HG03097 (cell line): ENCODE measurements at regions not wholly inside any gene's neighbourhood (a gene's known extent, or its start where the extent isn't known, plus 50 kb on each side); places are given as distances from the start of the nearest gene placed in this dataset.
"Not testable (repeated sequence)": the region's sequence is repeated elsewhere in the genome, so short reads cannot be mapped to it uniquely, and the experiment has no call there.

ENCODE experiments used
- ATAC-seq: cut with Tn5 transposase; IDR thresholded peaks from one replicate; pipeline ENCODE4 v1.9.1; 2021; ENCODE audit not compliant: unreplicated experiment, low FRiP score

- no peak for ATAC-seq
Measured at GRCh38 chr2:176781570-176782217, 430.9 kb upstream of the HNRNPA3 start.

GRCh38 chr2:176784633-176785200, 427.9 kb upstream of the HNRNPA3 start:
- no peak for ATAC-seq

- no peak for ATAC-seq
Measured at GRCh38 chr2:176789751-176790150, 422.8 kb upstream of the HNRNPA3 start.

- no peak for ATAC-seq
Measured at GRCh38 chr2:176790468-176790867, 422.1 kb upstream of the HNRNPA3 start.

GRCh38 chr2:176793792-176794191, 418.8 kb upstream of the HNRNPA3 start:
- no peak for ATAC-seq

- no peak for ATAC-seq
Measured at GRCh38 chr2:176794392-176794791, 418.2 kb upstream of the HNRNPA3 start.

- no peak for ATAC-seq
Measured at GRCh38 chr2:176795823-176796222, 416.8 kb upstream of the HNRNPA3 start.

GRCh38 chr2:176796677-176797076, 415.9 kb upstream of the HNRNPA3 start:
- ATAC-seq, result not testable (repeated sequence)

- ATAC-seq, result no peak
Measured at GRCh38 chr2:176804392-176804791, 408.2 kb upstream of the HNRNPA3 start.

GRCh38 chr2:176805345-176805744, 407.2 kb upstream of the HNRNPA3 start:
- ATAC-seq, result no peak

GRCh38 chr2:176812246-176812775, 400.3 kb upstream of the HNRNPA3 start:
- ATAC-seq, result no peak

- no peak for ATAC-seq
Measured at GRCh38 chr2:176813156-176813555, 399.4 kb upstream of the HNRNPA3 start.

GRCh38 chr2:176813621-176814049, 399.0 kb upstream of the HNRNPA3 start:
- no peak for ATAC-seq

GRCh38 chr2:176814274-176814673, 398.3 kb upstream of the HNRNPA3 start:
- ATAC-seq, result no peak

- ATAC-seq, result no peak
Measured at GRCh38 chr2:176814740-176815367, 397.7 kb upstream of the HNRNPA3 start.

GRCh38 chr2:176817061-176817565, 395.5 kb upstream of the HNRNPA3 start:
- no peak for ATAC-seq

- no peak for ATAC-seq
Measured at GRCh38 chr2:176818076-176818475, 394.5 kb upstream of the HNRNPA3 start.

GRCh38 chr2:176818617-176819016, 394.0 kb upstream of the HNRNPA3 start:
- ATAC-seq, result no peak

- no peak for ATAC-seq
Measured at GRCh38 chr2:176819306-176819705, 393.3 kb upstream of the HNRNPA3 start.

- no peak for ATAC-seq
Measured at GRCh38 chr2:176820371-176820932, 392.1 kb upstream of the HNRNPA3 start.

- no peak for ATAC-seq
Measured at GRCh38 chr2:176821350-176821749, 391.2 kb upstream of the HNRNPA3 start.
